ENCODE measurements at regions not wholly inside any gene's neighbourhood (a gene's known extent, or its start where the extent isn't known, plus 50 kb on each side); places are given as distances from the start of the nearest gene placed in this dataset.

DNA sequence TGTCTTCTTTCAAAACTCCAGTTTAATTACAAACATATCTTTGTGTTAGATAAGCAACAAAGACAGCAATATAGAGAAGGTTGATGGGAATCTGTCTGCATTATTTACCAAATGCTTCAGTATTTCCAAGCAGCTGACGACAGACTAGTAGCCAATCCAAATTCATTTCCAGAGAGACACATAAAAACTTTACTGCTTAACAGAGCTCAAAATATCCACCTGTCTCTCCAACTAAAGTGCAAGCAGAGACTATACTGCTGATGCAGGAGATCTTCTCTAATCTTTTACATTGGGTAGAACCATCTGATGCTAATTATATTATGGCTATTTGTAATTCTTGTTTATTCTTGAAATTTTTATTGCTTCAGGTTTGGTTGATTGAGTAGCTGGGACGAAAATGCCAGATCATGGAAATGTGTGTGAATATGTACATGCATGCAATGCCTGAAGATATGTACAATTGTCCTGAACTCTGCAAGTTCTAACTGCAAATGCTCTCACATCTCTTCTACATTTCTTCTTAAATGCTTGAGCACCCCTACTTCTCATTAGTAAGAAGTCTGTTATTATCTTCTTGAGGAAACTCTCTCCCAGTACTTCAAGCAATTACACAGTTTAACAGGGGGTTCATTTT lies 200.0 kb downstream of the PDHA2 start:
- TF ChIP-seq, protein P1, sequence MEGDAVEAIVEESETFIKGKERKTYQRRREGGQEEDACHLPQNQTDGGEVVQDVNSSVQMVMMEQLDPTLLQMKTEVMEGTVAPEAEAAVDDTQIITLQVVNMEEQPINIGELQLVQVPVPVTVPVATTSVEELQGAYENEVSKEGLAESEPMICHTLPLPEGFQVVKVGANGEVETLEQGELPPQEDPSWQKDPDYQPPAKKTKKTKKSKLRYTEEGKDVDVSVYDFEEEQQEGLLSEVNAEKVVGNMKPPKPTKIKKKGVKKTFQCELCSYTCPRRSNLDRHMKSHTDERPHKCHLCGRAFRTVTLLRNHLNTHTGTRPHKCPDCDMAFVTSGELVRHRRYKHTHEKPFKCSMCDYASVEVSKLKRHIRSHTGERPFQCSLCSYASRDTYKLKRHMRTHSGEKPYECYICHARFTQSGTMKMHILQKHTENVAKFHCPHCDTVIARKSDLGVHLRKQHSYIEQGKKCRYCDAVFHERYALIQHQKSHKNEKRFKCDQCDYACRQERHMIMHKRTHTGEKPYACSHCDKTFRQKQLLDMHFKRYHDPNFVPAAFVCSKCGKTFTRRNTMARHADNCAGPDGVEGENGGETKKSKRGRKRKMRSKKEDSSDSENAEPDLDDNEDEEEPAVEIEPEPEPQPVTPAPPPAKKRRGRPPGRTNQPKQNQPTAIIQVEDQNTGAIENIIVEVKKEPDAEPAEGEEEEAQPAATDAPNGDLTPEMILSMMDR (IDR thresholded peaks at IDR 0.05): no peak
- TF ChIP-seq POLR2A (IDR thresholded peaks at IDR 0.05): no peak
